Lung microvascular endothelial cell (primary cell): ENCODE measurements at regions not wholly inside any gene's neighbourhood (a gene's known extent, or its start where the extent isn't known, plus 50 kb on each side); places are given as distances from the start of the nearest gene placed in this dataset.

Source experiments
- DNase-seq, 2 donors: peaks; one replicate each; pipeline versions ENCODE4 v3.0.0 to v3.0.0-alpha.2; 2010; ENCODE audit warnings: low read depth in 2 of 2

DNA sequence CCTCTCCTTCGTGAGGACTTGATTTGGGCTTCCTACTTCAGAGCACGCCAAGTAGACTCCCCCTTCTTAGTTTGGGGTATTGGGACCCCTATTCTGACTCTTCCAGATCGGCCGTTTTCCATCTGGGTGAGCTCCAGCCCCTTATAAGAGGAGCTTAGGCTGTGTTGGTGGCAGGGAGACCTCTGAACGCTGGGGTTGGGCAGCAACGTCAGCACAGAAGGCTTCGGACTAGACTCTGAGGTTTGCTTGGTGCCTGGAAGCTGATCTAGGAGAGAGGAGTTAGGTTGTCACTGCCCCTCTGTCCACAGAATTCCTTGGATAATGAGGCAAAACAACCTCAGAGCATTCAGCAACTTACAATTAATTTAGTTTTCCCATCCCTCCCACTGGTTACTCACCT lies 99.2 kb upstream of the RTL1 start:
- DNase-seq: no peak

DNA sequence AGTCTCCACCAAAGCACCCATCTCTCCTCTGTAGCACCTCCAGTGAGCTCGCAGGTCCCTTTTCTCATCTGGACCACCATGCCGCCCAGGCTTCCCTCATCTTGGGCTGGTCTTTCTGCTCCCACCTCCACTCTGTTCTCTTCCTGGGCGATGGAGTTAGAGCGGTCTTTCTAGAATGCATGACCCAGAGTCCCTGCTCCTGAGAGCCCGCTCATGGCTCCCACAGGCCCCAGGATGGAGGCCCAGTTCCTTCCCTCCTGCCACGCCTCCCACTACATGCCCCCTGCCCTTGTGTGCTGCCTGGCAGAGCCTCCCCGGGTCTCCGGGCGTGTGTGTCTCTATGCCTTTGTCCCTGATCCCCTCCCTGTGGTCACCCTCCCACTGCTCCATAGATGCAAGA lies 100.7 kb upstream of the RTL1 start:
- no peak for DNase-seq

DNA sequence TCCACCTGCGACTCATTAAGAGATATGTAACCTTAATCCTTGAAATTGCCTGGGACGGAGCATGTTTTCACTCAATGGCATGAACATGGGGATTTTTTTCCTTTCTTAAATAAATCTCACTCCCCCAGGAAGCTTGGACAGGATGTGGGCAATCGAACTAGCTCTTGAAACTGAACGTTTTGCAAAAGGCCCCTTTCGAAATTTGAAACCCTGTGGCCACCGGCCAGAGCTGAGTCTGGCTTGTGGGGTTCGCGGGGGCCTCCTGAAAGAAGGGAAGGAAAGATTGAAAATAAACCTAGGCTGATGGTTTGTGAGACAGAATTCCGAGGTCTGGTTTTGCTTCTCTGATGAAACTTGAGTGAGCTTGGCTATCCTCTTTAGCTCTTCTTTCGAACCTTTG lies 101.4 kb upstream of the RTL1 start:
- no peak for DNase-seq

DNA sequence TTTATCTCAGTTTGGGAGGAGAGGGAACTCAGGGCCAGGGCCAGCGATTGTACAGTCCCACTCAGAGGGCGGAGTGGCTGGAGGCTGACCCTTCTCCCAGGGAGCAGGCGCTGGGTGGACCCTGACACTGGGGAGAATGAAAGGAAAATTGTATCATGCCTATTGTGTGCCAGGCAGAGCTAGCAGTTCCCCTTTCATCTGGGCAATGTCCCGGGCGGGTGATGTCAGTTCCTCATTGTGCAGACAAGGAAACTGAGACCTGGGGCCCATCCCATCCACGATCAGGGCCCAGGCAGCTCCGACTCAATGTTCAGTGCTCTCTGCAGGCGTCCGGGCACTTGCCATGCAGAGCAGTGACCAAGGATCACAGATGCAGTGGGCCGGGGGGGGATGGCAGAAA lies 101.9 kb upstream of the RTL1 start:
- no peak for DNase-seq

DNA sequence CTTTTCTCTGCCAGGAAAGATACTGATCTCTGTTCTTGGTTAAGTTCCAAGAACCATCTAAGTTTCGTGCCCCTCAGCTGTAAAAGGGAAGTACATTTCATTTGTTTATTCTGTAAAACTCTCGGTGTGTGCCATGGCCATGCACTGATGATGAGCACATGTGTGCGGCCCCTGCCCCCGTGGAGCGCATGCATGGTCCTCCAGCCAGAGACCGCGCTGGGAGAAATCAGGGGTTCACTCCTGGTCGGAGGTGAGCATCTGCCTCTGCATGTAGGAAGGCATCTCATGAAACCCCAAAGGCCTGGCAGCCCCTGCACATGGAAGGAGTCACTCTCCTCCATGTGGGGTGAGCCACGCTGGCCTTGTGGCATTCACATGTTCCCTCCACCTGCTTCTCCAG lies 102.5 kb upstream of the RTL1 start:
- no peak for DNase-seq

DNA sequence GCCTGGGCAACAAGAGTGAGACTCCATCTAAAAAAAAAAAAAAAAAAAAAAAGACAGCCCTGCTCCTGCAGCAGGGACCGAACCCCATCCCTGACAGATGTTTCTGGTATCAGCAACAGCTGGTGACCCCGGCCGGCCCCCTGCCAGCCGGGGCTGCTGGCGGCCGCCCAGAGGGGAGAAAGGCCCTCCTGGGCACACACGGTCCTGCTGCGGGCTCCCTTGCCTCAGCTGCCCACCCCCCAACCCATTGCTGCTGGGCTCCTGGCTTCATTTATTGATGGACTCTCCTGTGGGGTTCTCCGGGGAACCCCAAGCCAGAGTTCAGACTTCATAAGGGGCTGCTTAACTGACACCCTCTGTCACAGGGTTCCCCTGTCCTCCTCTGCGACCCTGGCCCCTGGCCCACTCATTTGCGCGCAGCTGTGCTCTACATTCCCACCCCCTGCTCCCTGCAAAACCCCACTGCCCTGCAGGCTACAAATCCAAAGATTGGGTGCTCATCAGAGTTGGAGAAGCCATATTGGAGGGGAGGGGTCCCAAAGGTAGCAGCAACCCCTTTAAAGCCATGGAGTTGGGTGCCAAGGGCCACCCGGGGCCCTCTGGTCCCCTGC lies 103.6 kb upstream of the RTL1 start:
- DNase-seq: no peak

DNA sequence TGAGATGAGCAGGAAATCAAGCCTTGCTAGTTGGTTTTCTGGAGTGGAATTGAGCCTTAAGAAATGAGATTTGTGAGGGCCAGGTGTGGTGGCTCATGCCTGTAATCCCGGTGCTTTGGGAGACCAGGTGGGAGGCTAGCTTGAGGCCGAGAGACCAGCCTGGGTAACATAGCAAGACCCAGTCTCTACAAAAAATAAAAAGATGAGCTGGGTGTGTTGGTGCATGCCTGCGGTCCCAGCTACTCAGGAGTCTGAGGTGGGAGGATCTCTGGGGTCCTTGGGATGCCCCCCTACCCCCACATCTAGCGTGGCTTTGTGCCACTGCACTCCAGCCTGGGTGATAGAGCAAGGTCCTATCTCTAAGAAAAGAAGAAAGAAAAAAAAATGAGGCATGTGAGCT lies 104.2 kb upstream of the RTL1 start:
- DNase-seq: no peak

DNA sequence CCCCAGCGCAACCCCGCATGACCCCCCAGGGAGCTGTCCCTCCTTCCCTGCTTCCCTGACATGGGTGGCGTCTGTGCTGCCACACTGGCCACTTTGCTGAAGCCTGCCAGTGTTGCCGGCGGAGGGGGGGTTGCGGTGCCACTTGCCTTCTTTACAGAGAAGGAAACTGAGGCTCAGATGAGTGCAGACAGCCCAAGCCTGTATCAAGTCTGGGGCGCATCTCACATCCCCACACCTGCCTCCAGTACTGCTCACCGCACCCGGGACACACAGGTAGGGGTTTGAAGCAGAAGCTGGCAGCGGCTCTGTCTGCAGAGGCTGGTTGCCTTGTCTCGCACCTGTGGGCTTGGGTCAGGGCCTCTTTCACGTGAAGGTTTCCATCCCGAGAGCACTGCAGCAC lies 104.7 kb upstream of the RTL1 start:
- no peak for DNase-seq

DNA sequence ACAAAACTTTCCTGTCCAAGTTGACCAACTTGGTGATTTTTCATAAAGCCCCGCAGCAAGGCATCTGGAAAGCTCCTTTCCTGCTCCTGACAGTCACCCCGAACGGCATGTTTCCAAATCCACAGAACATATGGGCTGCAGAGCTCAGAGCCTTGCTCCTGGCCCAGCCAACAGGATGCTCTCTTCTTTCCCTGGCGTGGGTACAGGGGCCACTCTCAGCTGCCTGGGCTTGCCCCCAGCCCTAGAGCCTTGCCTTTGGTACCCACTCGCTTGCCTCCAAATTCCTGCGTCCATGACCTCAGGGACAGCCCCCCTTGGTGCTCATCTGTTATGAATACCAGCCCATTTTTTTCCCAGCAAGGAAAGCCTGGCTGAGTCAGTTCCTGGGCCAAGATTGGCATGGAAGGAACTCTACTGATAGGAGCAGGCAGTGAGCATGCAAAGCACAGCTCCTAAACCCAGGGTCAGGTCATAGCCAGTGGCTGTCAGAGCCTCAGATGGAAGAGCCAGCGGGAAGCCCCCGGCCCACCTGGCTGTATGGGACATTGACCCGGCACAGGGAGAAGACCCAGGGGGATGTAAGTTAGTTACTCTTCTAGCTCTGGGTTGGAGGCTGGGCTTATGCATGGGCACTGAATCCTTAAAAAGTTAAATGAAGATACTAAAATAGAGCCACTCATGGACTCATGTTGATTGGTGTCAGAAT lies 105.3 kb upstream of the RTL1 start:
- DNase-seq: no peak

DNA sequence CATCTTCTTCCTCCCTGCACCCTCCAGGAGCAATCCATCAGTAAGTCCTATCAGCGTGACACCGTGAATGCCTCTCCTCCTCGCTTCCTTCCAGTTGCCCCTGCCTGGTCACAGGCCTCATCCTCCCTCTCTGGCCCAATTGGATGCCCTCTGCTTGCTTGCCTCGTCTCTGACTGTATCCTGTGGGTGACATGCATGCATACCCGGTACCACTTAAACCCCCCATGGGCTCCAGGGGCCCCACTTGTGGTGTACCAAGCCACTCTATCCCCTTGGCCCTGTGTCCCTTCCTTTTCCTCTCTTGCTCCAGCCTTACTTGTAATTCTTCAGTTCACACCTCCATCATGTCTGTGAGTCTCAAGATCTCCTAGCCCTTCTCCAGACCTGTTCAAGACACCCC lies 106.0 kb upstream of the RTL1 start:
- no peak for DNase-seq

DNA sequence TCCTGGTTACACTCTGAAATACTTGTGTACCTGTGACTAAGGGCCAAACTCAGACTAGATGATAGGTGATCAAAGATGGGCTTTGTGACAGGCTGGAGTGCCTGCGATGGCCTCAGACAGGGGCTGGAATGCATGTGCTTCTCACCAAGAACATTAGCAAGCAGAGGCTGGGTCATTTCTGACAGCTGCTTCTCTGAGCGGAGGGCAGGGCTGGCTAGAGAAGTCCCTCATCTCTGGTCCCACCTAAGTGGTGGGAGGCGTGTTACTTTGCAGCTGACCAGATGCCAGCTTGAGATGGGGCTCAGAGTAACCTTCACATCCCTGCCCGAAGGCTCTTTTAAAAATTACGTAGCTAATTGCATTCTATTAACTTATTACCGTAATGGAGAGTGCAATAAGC lies 106.8 kb upstream of the RTL1 start:
- no peak for DNase-seq

DNA sequence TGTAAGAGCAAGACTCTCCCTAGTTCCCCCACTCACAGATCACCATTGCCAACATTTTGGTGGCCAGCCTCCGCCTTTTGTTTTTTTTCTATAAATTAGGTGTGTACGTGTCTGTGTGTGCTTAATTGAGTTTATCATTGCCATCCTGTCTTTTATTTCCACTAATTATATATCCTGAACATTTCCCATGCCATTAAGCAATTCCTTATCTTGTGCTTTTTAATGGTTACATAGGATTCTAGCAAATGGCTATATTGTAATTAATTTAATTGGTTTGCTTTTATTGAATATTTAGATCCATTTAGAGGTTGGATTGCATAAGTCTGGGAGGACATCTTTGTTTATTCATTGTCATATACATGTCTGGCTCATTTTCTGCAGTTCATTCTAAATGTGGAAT lies 107.3 kb upstream of the RTL1 start:
- DNase-seq: no peak

DNA sequence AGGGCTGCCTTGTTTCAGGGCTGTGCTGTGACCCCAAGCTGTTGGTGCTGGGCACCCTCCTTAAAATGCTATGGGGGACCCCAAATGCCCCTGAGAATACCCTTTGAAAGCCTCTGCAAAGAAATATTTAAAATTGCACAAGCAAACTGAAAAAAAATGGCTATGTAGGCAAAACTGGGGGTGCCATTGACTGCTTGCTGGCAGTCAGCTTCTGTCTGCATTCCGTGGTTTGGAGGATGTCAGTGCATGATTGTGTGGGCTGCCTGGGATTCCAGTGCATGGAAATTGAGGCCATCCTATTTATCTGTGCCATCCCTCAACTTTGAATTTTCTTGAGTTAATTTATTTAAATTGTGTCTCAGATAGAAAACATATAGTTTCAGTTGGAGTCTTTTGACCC lies 113.7 kb upstream of the RTL1 start:
- DNase-seq: no peak

DNA sequence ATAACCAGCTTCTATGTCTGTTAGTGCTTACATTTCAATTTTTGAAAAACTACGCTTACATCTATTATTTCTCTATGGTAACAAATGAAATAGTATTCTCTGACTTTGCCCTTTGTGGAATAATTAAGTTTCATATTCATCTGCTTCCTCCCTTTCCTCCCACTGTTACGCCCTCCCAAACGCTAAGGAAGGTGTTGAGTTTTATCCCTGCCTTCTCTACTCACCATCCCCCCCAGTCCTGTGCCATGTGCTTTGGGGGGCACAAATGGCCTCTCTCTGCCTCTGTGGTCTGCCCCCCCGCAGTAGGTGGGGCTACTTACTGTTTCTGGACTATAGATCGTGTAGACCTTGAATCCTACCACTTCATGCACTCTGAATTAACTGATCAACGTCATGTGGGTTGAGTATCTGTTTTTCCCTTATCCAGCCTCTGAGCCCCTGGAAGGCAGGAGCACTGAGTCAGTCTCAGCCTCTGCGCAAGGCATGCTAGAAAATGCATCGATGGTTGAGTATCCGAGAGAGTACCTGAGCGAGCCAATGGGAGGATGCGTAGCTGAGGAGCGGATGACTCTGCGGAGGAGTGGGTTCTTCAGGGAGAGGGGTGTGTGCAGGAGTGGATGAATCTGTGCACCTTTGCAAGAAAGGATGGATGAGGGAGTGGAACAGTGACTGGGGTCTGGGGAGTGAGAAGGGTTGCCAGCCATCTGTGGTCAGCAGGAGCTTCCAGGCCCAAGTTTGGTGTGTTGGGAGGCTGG lies 114.5 kb upstream of the RTL1 start:
- no peak for DNase-seq

DNA sequence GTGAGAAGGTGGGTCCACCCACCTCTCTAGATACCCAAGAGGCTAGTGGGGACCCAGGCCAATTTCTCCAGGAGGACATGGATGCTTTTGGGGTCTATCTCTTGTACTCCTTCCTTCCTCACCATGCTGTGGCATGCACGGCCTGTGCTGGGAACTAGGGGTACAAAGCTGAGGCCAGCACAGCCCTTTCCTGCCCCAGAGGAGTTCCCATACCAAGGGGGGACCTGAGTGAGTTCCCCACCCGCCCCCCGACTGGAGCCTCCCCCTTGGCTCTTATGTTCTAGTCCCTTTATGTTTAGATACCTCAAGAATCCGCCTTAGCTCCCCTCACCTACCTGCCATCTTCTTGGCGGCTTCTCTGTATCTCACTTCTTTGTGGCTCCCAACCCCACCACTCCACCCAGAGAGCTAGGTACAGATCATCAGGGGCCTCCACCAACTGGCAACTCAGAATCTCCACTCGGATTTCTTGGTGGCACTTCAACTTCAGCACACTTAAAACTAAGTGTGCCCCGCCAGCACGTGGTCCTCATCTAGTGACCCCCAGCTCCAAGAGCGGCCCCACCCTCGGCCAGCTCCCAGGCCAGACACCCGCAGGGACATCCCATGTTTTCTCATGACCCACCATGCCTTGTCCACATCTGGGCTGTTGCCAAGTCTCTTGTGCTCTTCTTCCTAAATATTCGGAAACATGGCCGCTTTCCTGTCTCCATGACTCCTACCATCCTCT lies 115.2 kb upstream of the RTL1 start:
- no peak for DNase-seq

DNA sequence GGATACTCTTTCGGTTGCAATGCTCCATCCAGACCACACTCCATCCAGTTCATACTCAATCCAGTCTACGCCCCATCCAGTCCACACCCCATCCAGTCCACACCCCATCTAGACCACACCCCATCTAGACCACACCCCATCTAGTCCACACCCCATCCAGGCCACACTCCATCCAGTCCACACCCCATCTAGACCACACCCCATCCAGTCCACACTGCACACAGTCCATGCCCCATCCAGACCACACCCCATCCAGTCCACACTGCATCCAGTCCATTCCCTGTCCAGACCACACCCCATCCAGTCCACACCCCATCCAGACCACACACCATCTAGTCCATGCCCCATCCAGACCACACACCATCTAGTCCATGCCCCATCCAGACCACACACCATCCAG lies 116.0 kb upstream of the RTL1 start:
- no peak for DNase-seq

DNA sequence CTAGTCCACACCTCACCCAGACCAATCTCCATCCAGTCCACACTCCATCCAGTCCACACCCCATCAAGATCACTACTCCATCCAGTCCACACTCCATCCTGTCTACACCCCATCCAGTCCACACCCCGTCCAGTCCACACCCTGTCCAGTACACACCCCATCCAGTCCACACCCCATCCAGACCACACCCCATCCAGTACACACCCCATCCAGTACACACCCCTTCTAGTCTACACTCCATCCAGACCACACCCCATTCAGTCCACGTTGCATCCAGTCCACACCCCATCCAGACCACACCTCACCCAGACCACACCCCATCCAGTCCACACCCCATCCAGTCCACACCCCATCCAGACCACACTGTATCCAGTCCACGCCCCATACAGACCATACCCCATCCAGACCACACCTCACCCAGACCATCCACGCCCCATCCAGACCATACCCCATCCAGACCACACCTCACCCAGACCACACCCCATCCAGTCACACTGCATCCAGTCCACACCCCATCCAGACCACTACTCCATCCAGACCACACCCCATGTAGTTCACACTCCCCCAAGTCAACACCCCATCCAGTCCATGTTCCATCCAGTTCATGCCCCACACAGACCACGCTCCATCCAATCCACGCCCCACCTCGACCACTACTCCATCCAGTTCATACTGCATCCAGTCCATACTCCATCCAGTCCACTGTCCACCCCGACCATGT lies 116.6 kb upstream of the RTL1 start:
- no peak for DNase-seq

DNA sequence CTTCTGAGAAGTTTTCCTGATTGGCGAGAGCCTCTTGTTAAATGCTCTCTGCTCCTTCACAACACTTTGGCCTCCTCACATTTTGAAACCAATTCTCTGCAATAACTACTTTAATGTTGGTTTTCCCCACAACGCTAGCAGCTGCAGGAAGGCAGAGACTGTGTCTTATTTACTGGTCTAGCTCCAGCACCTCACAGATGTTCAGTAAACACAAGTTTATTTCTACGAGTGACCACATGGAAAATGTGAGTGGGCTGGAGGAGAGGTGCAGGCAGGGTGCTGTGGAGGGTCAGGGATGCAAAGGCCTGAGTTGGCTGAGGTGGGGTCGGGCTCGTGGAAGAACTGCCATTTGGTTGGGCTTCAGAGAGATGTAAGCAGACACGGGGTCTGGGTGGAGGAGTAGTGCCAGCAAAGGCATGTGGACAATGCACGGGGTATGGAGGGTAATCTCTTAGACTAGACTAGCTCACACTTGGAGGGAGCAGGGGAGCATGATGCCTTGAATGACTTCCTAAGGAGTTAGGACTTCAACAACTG lies 117.4 kb upstream of the RTL1 start:
- no peak for DNase-seq

DNA sequence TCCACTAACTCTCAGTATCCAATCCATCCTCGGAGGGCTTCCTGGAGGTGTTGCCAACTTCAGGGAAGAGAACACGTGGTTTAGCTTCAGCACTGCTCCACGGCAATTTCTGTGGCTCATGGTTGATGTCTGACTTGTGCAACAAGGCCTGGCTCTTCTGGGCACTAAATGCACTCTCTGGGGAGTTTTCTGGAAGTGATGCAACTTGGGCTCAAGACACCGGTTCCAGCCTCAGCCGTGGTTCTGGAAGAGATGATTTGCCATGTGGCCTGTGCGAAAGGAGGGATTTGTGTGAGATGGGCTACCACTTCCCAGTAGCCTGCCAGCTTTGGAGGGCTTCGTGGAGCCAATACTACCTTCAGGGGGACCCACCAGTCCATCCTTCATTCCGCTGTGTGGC lies 118.6 kb upstream of the RTL1 start:
- DNase-seq: no peak

DNA sequence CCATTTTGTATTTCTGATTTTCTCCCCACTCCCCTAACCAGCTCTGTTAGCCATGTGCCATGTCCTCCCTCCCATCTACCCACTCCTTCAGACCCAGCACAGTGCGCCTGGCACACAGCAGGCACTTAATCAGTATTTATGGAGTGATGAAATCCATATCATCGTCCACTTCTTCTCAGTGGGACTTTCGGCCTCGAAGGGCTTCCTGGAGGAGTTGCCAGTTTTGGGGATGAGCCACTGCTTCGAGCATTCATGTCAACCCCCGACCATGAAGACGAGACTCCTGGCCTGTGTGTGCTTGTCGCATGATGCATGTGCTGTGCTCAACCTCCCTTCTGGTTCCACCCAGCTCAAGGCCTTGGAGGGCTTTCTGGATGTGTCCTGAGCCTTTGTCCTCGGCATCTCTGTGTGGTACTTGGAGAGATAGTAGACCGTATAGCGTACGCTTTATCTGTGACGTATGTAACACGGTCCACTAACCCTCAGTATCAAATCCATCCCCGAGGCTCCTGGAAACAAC lies 119.5 kb upstream of the RTL1 start:
- no peak for DNase-seq

DNA sequence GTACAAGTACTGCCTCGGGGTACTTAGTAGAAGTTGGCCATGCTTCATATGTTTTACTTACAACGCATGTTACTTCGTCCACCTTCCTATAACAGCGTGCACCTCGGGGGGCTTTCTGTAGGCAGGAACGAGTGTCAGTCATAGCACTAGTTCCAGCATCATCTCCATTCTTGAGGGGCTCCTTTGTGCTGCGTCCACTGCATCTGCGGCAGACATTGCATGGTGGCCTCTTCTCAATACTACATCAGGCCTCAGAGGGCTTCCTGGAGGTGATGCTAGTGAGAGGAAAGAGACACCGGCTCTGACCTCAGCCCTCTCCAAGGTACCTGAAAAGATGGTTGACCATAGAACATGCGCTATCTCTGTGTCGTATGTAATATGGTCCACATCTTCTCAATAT lies 121.2 kb upstream of the RTL1 start:
- no peak for DNase-seq
